ENCODE measurements at regions not wholly inside any gene's neighbourhood (a gene's known extent, or its start where the extent isn't known, plus 50 kb on each side); places are given as distances from the start of the nearest gene placed in this dataset.

DNA sequence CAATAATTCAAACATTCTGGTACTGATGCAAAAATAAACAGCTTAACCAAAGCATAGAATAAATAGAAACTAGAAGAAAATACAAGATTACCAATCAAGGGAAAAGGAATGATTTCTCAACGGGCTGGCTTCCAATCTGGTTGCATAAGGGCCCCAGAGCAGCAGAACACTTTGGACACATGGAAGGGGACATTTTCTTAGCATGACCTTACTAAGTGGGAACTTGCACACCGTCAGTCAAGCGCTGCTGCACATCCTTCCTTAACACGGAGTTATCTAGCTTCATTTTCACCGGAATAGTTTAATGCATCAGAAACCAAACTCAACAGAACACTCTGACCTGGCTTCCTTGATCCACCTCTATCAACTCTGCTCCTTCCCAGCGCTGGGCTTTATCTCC, 388.5 kb downstream of the VPS13C start:
- H3K4me2 ChIP-seq (ENCODE audit: low read length) = no peak overlapping the region
- ATAC-seq (no peak), DNase-seq (ENCODE audit: low read depth, low spot score) (no peak)
- no TSS peak for BruUV-seq (replicated peaks)
- no peaks in the 10 kb centered on the region for H3K36me3 ChIP-seq (ENCODE audit: control insufficient read depth in 1 of 2, insufficient read depth in 2 of 2, low read length in 2 of 2)
- H3K27me3 ChIP-seq (ENCODE audit: insufficient read depth, low read length) = no peaks in the 10 kb centered on the region
- ChIA-PET RAD21 (ENCODE audit: low non-redundant PET in 1 of 2, low total read pairs in 2 of 2, uncharacterized antibody in 2 of 2, unreplicated experiment in 2 of 2) (no interaction called here), CTCF (interaction anchor here (1.5 kb wide), 1 partner anchor 163 kb away, joined by 5 read pairs; no protein-coding TSS in a partner anchor), POLR2A (no interaction called here)
- H3K79me2 ChIP-seq (ENCODE audit: insufficient read depth, low read length) = no peaks in the 10 kb centered on the region
- H3K4me3 ChIP-seq (replicated peaks in 1 of 2; ENCODE audit: low read depth in 1 of 2, low read length in 2 of 2) = no peak overlapping the region
- intact Hi-C loops (cut with micrococcal nuclease) = no loop called here
- H3K4me1 ChIP-seq (ENCODE audit: control insufficient read depth in 1 of 2, insufficient read depth in 2 of 2, low read length in 2 of 2) = no peaks in the 10 kb centered on the region
- no peak overlapping the region for H3K27ac ChIP-seq (ENCODE audit: low read depth, low read length)
- H2AFZ ChIP-seq (ENCODE audit: low read depth, low read length, poor library complexity, severe bottlenecking) = no peak overlapping the region
- no peaks in the 10 kb centered on the region for H4K20me1 ChIP-seq (ENCODE audit: insufficient read depth)
- no peaks in the 10 kb centered on the region for H3K9me3 ChIP-seq (ENCODE audit: control insufficient read depth in 1 of 2, insufficient read depth in 1 of 2, low read depth in 1 of 2, low read length in 2 of 2)
- no peaks in the 10 kb centered on the region for H3K9me2 ChIP-seq (ENCODE audit: insufficient read depth)
- no peak overlapping the region for H3K9ac ChIP-seq (ENCODE audit: low read length)
- TF ChIP-seq SIN3A (IDR thresholded peaks at IDR 0.05; ENCODE audit: low read depth) (no peak), YY1 (IDR thresholded peaks at IDR 0.05; ENCODE audit: extremely low read depth, insufficient replicate concordance, low read depth, low read length) (no peak), ZBTB33 (IDR thresholded peaks at IDR 0.05; ENCODE audit: extremely low read depth, insufficient replicate concordance, low read length) (no peak), ATF3 (IDR thresholded peaks at IDR 0.05) (no peak), CEBPB (IDR thresholded peaks at IDR 0.05; ENCODE audit: low read depth) (no peak), ZNF274 (IDR thresholded peaks at IDR 0.05; ENCODE audit: low read depth, low read length) (no peak), POLR2A (IDR thresholded peaks at IDR 0.05; ENCODE audit: borderline replicate concordance, extremely low read depth, insufficient read depth, insufficient read length) (no peak), CTCF (IDR thresholded peaks at IDR 0.05 in 2 of 3, conservative IDR thresholded peaks at IDR 0.05 in 1 of 3; ENCODE audit: borderline replicate concordance in 1 of 3, insufficient read depth in 1 of 3, low read depth in 2 of 3, low read length in 2 of 3) (no peak), FOSL1 (IDR thresholded peaks at IDR 0.05; ENCODE audit: low read depth) (no peak), TCF7L2 (IDR thresholded peaks at IDR 0.05; ENCODE audit: borderline replicate concordance, extremely low read depth, insufficient read depth, insufficient read length) (no peak), EGR1 (IDR thresholded peaks at IDR 0.05; ENCODE audit: low read depth) (no peak), RAD21 (IDR thresholded peaks at IDR 0.05; ENCODE audit: low read depth) (no peak), ELF1 (IDR thresholded peaks at IDR 0.05; ENCODE audit: borderline replicate concordance, low read depth) (no peak), CBX3 (IDR thresholded peaks at IDR 0.05; ENCODE audit: low read depth) (no peak), ZFX (IDR thresholded peaks at IDR 0.05) (no peak), EZH2 (IDR thresholded peaks at IDR 0.05) (no peak), SP1 (IDR thresholded peaks at IDR 0.05; ENCODE audit: low read depth) (no peak), JUND (IDR thresholded peaks at IDR 0.05) (no peak)
- TF ChIP-seq, protein P1, sequence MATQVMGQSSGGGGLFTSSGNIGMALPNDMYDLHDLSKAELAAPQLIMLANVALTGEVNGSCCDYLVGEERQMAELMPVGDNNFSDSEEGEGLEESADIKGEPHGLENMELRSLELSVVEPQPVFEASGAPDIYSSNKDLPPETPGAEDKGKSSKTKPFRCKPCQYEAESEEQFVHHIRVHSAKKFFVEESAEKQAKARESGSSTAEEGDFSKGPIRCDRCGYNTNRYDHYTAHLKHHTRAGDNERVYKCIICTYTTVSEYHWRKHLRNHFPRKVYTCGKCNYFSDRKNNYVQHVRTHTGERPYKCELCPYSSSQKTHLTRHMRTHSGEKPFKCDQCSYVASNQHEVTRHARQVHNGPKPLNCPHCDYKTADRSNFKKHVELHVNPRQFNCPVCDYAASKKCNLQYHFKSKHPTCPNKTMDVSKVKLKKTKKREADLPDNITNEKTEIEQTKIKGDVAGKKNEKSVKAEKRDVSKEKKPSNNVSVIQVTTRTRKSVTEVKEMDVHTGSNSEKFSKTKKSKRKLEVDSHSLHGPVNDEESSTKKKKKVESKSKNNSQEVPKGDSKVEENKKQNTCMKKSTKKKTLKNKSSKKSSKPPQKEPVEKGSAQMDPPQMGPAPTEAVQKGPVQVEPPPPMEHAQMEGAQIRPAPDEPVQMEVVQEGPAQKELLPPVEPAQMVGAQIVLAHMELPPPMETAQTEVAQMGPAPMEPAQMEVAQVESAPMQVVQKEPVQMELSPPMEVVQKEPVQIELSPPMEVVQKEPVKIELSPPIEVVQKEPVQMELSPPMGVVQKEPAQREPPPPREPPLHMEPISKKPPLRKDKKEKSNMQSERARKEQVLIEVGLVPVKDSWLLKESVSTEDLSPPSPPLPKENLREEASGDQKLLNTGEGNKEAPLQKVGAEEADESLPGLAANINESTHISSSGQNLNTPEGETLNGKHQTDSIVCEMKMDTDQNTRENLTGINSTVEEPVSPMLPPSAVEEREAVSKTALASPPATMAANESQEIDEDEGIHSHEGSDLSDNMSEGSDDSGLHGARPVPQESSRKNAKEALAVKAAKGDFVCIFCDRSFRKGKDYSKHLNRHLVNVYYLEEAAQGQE (IDR thresholded peaks at IDR 0.05; ENCODE audit: low read depth) = no peak
- TF ChIP-seq, protein P2, sequence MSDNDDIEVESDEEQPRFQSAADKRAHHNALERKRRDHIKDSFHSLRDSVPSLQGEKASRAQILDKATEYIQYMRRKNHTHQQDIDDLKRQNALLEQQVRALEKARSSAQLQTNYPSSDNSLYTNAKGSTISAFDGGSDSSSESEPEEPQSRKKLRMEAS (IDR thresholded peaks at IDR 0.05) = no peak
